ENCODE measurements at regions not wholly inside any gene's neighbourhood (a gene's known extent, or its start where the extent isn't known, plus 50 kb on each side); places are given as distances from the start of the nearest gene placed in this dataset.
"Not testable (repeated sequence)": the region's sequence is repeated elsewhere in the genome, so short reads cannot be mapped to it uniquely, and the experiment has no call there.

- DNase-seq = no peak
Measured at GRCh38 chr13:48810013-48810412, 156.3 kb downstream of the CYSLTR2 start.

- no peak for DNase-seq
Measured at GRCh38 chr13:48813518-48813917, 159.8 kb downstream of the CYSLTR2 start.

- no peak for DNase-seq
Measured at GRCh38 chr13:48816700-48817099, 159.0 kb upstream of the FNDC3A start.

- DNase-seq = no peak
Measured at GRCh38 chr13:48817166-48817802, 158.4 kb upstream of the FNDC3A start.

- no peak for DNase-seq
Measured at GRCh38 chr13:48818495-48819356, 157.0 kb upstream of the FNDC3A start.

- no peak for DNase-seq
Measured at GRCh38 chr13:48819376-48819775, 156.3 kb upstream of the FNDC3A start.

- no peak for DNase-seq
Measured at GRCh38 chr13:48819899-48820298, 155.8 kb upstream of the FNDC3A start.

- DNase-seq = not testable (repeated sequence)
Measured at GRCh38 chr13:48823526-48823925, 152.2 kb upstream of the FNDC3A start.

GRCh38 chr13:48826039-48826438 is 149.7 kb upstream of the FNDC3A start:
- no peak for DNase-seq

- DNase-seq = not testable (repeated sequence)
Measured at GRCh38 chr13:48826922-48827454, 148.7 kb upstream of the FNDC3A start.

- DNase-seq = no peak
Measured at GRCh38 chr13:48827709-48828108, 148.0 kb upstream of the FNDC3A start.

GRCh38 chr13:48828962-48829411 is 146.7 kb upstream of the FNDC3A start:
- DNase-seq = no peak

GRCh38 chr13:48829536-48829935 is 146.2 kb upstream of the FNDC3A start:
- DNase-seq = no peak

GRCh38 chr13:48831248-48831647 is 144.5 kb upstream of the FNDC3A start:
- no peak for DNase-seq

GRCh38 chr13:48833412-48833811 is 142.3 kb upstream of the FNDC3A start:
- DNase-seq = no peak

- not testable (repeated sequence) for DNase-seq
Measured at GRCh38 chr13:48835326-48835725, 140.4 kb upstream of the FNDC3A start.

- DNase-seq = no peak
Measured at GRCh38 chr13:48838193-48838973, 137.3 kb upstream of the FNDC3A start.

- no peak for DNase-seq
Measured at GRCh38 chr13:48839171-48839570, 136.5 kb upstream of the FNDC3A start.

- no peak for DNase-seq
Measured at GRCh38 chr13:48840366-48840765, 135.3 kb upstream of the FNDC3A start.

- DNase-seq = no peak
Measured at GRCh38 chr13:48842316-48842715, 133.4 kb upstream of the FNDC3A start.

GRCh38 chr13:48843630-48844380 is 131.9 kb upstream of the FNDC3A start:
- DNase-seq = no peak

- DNase-seq = no peak
Measured at GRCh38 chr13:48844676-48845075, 131.0 kb upstream of the FNDC3A start.
